ENCODE measurements at regions not wholly inside any gene's neighbourhood (a gene's known extent, or its start where the extent isn't known, plus 50 kb on each side); places are given as distances from the start of the nearest gene placed in this dataset.

GRCh38 chr6:104579310-104579863 is 280.3 kb downstream of the HACE1 start:
- Histone ChIP-seq H3K36me3 (ENCODE audit: control insufficient read depth in 2 of 4, insufficient read depth in 4 of 4, low read length in 3 of 4) (no peaks in the 10 kb centered on the region), H3K27ac (ENCODE audit: low read depth, low read length) (no peak overlapping the region), H4K91ac (replicated peaks; ENCODE audit: insufficient read length, low read length) (no peak overlapping the region), H2BK120ac (replicated peaks; ENCODE audit: low read depth, low read length) (no peak overlapping the region), H3K14ac (ENCODE audit: insufficient read length) (no peak overlapping the region), H3K79me2 (ENCODE audit: control insufficient read depth in 1 of 2, insufficient read depth in 2 of 2, low read length in 2 of 2) (no peaks in the 10 kb centered on the region), H3K56ac (replicated peaks; ENCODE audit: insufficient read length, low read depth, low read length) (no peak overlapping the region), H4K5ac (ENCODE audit: insufficient read length, low read depth, low read length) (no peak overlapping the region), H3K4me2 (ENCODE audit: insufficient read depth in 1 of 2, low read depth in 2 of 2, low read length in 2 of 2) (no peak overlapping the region), H3K4me3 (ENCODE audit: extremely low read depth in 1 of 4, insufficient read depth in 2 of 4, low read depth in 3 of 4, low read length in 4 of 4) (no peak overlapping the region), H3K23ac (ENCODE audit: insufficient read length) (no peak overlapping the region), H3K4me1 (replicated peaks in 1 of 4; ENCODE audit: control insufficient read depth in 3 of 4, insufficient read depth in 4 of 4, low read length in 3 of 4) (peaks cover 0 to 8% (median 0%) of the 10 kb centered on the region in 4 experiments; a peak in 1 of 7 replicates), H3K18ac (ENCODE audit: extremely low read depth, low read length) (no peak overlapping the region), H3K79me1 (ENCODE audit: low read depth, low read length) (no peaks in the 10 kb centered on the region), H4K20me1 (replicated peaks in 1 of 2; ENCODE audit: control insufficient read depth in 1 of 2, insufficient read depth in 2 of 2, low read length in 2 of 2) (no peaks in the 10 kb centered on the region), H2AFZ (ENCODE audit: low read length) (no peak overlapping the region; the same call in 1 of the 2 replicates), H2BK15ac (ENCODE audit: low read length) (no peak overlapping the region), H2AK5ac (ENCODE audit: low read depth, low read length) (no peak overlapping the region), H3K23me2 (ENCODE audit: low read depth, low read length) (no peaks in the 10 kb centered on the region), H3K27me3 (replicated peaks in 1 of 4; ENCODE audit: control insufficient read depth in 3 of 4, extremely low read depth in 1 of 4, insufficient read depth in 3 of 4, low read length in 3 of 4) (no peaks in the 10 kb centered on the region), H2BK5ac (ENCODE audit: low read depth, low read length) (no peak overlapping the region), H3K4ac (replicated peaks; ENCODE audit: insufficient read length, low read depth, low read length) (no peak overlapping the region), H4K8ac (ENCODE audit: extremely low read depth, insufficient read depth, low read length) (no peak overlapping the region), H2BK12ac (ENCODE audit: low read depth, low read length) (no peak overlapping the region), H2BK20ac (ENCODE audit: low read length) (no peak overlapping the region), H3K9me3 (ENCODE audit: insufficient read depth in 2 of 2, low read depth in 1 of 2, low read length in 1 of 2) (no peaks in the 10 kb centered on the region), H3K9ac (replicated peaks in 1 of 4; ENCODE audit: extremely low read depth in 1 of 4, low read depth in 3 of 4, low read length in 3 of 4) (no peak overlapping the region)
- FAIRE-seq, result no peak
- CTCF ChIA-PET (ENCODE audit: partially characterized antibody), result interaction anchor here (1.3 kb wide), 1 partner anchor 52 kb away, joined by 4 read pairs; no protein-coding TSS in a partner anchor
- TF ChIP-seq EGR1 (IDR thresholded peaks at IDR 0.05; ENCODE audit: borderline replicate concordance, low read depth, low read length) (no peak), PHF8 (conservative IDR thresholded peaks at IDR 0.05; ENCODE audit: low read depth, low read length) (no peak), JUND (IDR thresholded peaks at IDR 0.05; ENCODE audit: low read length) (no peak), POLR2A (IDR thresholded peaks at IDR 0.05; ENCODE audit: control extremely low read depth in 1 of 2, low read depth in 2 of 2, low read length in 2 of 2) (no peak), TEAD4 (IDR thresholded peaks at IDR 0.05; ENCODE audit: low read depth, low read length) (no peak), SAP30 (IDR thresholded peaks at IDR 0.05; ENCODE audit: insufficient read depth, insufficient replicate concordance, low read length) (no peak), MAX (IDR thresholded peaks at IDR 0.05) (no peak)
- 89% methylated on average over 5 of the region's 5 CpGs; no CpG with 5 or more reads in 1 of the 2 experiments for WGBS, 2 experiments (ENCODE audit: extremely low coverage in 1 of 2, insufficient coverage in 1 of 2, insufficient read length in 1 of 2, insufficient replicate concordance in 2 of 2, low coverage in 1 of 2, low lambda C conversion rate in 2 of 2, missing lambda C conversion rate in 1 of 2)
- POLR2A ChIA-PET (ENCODE audit: partially characterized antibody), result no interaction called here
- DNase-seq (ENCODE audit: low read depth in 1 of 2, low spot score in 2 of 2), result no peak

Data from H1 (cell line).